NAMALWA (cell line): ENCODE measurements at regions not wholly inside any gene's neighbourhood (a gene's known extent, or its start where the extent isn't known, plus 50 kb on each side); places are given as distances from the start of the nearest gene placed in this dataset.
A peak's percentile ranks its signal among the peaks of the same experiment; 100 is the strongest.

Experiments used
- DNase-seq: peaks from one replicate; pipeline ENCODE4 v3.0.0-alpha.2; 2015; ENCODE audit warnings: low spot score

DNA sequence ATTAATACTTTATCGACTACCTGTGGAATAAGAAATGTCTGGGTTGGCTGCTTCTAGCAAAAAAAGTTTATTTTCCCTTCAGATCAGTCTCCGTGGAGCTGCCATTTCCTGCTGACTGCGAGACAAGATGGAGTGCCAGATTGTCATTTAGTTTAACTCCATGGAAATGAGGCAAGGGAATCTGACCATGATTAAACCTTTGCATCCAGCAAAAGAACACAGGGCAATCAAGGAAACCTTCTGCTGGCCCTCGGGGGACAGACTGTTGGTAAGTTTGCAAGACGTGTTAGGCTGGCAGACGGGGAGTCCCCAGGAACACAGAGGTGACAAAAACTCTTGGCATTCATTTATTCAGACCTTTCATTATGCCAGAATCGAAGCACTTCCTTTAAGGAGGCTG lies 52.2 kb upstream of the SPACA1 start:
- no peak for DNase-seq

DNA sequence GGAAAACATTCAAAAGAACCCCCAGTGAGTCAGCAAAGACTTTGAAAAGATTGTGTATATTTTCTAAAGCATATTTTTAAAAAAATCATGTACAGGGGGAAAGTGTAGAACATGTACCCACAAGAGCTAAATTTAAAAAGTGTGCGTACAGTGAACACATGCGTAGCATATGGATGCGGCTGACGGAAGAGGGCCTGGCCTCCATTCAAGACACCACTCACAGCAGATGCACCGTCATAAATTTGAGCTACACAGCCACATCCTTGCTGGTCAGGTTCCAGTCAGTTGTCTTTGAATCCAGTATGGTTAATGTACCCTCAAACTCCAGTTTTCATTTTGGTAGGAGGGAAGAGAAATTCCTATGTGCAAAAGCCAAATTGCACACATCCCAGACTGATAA lies 54.3 kb upstream of the SPACA1 start:
- no peak for DNase-seq

DNA sequence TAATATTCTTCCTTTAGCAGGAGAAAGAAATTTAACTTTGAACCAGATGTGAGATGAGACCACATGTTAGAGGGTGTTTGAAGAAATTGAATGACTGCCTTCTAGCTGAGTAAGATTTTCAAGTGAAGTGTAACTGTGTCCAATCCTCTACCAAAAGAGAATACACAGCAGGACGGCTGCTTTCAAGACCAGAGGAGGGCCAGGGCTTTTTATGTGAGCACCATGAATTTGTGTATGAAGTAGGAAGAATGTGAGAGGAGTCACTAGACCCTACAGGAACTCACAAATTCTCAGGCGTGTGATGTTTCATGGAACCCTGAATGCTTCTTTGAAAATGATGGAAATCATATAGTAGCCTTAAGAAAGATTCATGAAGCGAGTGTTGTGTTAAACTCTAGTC lies 56.8 kb upstream of the SPACA1 start:
- DNase-seq: no peak

DNA sequence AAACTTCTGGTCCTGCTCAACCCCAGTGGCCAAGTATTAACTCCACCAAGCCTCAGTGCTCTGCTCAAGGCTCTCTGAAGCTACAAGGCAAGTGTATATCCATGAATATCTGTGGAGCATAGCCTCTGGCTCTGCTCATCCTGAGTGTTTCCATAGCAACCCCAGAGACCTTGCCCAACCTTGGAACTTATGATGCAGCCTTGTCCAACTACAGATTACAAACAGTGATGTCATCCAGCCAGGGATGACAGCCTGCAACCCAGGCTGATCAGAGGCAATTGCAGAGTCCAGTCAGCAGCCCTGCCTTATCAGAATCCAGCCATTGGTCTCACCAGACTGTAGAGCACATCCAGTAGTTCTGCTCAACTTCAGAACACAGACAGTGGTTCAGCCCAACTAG lies 65.5 kb upstream of the SPACA1 start:
- no peak for DNase-seq

DNA sequence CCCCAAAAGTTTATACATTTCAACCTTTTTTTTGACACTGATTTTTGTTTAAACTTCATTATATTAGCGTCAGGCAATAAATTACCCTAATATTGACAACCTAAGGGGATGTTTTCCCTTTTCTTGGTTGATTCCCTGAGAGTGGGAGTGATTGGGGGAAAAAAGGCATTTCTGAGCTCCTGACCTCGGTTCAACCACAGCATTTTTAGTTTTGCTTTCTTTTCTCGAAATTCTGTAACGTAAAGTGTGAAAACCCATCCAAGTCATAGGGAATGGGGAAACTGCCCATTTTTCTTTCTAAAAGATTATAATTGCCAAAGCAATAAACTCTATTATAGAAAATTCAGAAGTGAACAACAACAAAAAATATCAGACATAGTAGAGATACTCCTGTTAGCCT lies 67.9 kb upstream of the SPACA1 start:
- DNase-seq: no peak

DNA sequence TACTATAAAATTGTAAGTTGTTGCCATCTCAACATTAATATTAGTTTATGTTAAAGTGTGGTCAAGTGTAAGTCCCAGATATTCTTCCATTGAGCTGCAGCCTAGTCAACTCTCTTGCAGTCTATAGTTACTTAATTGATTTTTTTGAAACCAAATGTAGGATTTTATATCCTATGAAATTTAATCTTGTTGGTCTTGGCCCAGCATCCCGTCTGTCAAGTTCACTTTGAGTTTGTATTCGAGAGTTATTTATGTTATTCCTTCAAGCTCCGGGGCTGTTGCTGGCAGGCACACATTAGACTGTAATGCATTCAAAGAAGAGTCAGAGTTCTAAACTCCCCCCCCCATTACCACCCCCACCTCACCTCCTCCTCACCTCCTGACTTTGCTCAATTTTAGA lies 71.0 kb upstream of the SPACA1 start:
- no peak for DNase-seq

DNA sequence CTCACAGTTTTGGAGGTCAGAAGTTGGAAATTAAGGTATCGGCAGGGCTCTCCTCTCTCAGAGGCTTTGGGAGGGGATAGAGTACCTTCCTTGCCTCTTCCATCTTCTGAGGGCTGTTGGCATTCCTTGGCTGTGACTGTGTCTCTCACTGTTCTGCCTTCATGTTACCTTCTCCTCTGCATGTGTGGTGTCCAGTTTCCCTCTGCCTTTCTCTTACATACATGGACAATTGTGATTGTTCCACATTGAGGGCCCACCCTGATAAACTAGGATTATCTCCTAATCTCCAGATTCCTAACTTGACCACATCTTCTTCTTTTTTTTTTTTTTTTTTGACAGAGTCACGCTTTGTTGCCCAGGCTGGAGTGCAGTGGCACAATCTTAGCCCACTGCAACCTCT lies 72.1 kb upstream of the SPACA1 start:
- DNase-seq: no peak

DNA sequence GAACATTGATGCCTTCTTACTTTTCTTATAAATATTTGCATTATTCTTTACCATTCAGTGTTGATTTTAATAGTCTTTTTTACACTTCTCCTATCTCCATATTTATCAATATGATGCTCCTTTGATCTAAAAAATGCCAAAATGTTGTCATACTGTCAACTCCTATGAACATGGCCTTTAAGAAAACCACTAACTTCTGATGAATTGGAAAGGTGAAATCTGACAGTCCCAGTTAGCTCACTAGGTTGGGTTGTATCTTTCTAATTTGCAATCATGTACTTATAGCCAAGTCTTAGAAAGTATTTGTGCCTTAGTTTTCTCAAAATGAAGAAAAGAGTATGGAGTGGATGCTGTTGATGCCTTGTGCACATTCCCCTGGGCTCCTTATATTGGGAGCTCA lies 75.4 kb upstream of the SPACA1 start:
- no peak for DNase-seq

DNA sequence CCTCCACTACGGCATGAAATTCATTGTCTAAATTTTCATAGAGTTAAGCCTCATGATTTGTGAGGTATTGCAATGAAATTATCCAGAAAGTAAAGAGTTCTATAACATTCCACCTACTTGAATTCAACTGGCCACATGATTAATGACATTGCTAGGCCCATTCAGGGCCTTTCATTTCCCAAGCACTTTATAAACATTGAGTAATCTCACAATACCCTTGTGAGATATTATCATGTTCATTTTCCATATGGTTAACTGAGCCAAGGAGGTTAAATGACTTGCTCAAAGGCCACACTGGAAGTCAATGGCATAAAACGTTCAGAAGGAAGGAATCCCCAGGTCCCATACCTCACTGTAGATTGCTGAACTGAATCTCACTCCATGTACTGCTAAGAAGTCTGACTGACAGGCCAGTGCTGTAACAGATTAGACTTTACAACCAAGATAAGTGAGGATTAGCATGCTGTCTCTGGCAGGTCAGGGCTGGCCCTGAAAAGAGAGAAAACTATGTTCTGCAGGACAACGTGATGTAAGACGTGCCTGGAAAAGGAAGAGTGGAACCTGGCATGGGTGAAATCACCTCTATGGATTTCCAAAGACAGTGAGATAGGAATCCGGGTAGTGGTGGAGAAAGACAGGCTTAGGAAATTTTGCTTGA lies 75.9 kb upstream of the SPACA1 start:
- no peak for DNase-seq

DNA sequence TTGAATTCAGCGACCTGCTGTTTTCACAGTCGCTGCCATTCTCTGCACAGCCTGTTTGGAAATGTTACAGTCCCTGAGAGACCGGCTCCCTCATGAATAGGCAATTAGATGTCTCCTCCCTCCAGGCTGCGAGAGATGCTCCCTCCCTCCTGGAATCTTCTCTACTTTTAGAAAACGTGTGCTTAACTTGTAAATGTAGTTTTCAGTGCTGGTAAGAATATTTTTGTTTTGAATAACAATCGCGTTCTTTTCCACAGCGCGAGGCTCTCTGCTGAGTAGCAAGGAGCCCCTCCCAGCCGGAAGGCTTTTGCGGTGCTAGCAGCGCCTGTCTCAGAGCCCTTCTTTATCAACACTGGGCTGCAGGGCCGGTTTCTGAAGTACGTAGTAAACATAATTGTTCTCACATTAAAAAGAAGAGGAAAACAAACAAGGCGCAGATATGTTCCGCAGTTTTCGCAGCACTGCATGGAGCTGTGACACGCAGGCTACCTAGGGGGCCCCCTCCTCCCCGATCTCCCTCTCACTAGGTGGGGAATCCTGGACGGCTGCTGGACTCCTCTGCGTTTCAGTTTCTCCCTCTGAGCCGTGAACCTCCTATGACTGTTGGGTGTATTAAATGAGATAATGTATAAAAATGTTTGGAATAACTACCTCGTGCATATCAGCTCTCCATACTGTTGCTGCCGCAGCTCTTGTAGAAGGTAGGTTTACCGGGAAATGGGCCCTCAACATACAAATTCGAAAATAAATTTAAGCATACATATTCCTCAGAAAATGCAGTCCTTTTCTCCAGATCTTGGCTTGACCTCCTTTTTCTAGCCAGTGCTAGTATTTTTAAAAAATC lies 79.0 kb upstream of the SPACA1 start:
- no peak for DNase-seq

DNA sequence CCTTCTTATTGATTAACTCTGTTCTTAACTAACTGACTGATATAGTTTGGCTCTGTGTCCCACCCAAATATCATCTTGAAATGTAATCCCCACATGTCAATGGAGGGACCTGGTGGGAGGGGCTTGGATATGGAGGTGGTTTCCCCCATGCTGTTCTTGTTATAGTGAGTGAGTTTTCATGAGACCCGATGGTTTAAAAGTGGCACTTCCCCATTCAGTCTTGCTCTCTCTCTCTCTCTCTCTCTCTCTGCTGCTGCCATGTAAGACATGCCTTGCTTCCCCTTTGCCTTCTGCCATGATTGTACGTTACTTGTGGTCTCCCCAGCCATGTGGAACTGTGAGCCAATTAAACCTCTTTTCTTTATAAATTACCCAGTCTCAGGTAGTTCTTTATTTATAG lies 81.8 kb upstream of the SPACA1 start:
- DNase-seq: peak; percentile 3

DNA sequence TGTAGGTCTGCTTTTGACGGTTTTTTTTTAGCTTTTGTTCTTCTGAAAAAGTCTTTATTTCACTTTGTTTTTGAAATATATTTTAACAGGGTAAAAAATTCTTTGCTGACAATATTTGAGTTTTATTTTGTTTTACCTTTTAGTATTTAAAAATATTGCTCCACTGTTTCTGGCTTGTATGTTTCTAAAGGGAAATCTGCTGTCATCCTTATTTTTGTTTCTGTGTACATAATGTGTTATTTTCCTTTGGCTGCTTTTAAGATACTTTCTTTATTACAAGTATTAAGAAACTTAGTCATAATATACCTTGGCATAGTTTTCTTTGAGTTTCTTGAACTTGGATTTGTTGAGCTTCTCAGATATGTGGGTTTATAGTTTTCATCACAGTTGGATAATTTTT lies 88.6 kb upstream of the SPACA1 start:
- DNase-seq: no peak

DNA sequence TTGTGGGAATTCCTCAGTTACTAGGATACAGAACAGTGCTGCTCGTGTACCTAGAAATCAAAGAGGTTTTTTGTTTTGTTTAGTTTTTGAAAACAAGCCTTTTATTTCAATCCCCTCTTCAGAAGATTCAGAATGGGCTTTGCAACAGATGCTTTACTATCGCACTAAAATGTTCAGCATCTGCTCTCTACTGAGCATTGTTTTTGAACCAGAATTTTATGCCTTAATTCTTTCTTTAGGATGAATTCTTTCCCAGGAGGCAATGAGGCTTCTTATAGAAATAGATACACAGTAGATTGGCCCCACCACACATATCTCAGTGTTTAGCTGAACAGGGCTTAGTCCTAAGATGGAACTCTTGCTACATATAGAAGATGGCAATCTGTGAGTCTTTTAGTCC lies 95.9 kb upstream of the SPACA1 start:
- no peak for DNase-seq

DNA sequence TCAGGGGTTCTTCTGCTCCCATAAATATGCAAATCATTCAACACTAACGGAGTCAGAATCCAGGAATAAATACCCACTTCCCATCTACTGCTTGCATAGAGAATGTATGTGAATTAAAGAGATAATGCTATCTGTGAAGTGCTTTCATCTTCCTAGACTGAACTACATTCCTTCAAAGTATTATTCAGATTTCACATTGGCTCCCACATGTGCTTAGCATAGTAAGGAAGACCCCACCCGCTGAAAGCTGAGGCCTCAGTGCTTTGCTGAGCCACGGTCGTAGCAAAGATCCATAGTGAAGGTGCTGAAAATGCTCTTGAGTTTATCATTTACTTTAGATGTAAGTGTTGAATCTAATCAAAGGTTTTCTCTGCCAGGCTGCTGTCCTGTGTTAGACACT lies 97.0 kb upstream of the SPACA1 start:
- no peak for DNase-seq

DNA sequence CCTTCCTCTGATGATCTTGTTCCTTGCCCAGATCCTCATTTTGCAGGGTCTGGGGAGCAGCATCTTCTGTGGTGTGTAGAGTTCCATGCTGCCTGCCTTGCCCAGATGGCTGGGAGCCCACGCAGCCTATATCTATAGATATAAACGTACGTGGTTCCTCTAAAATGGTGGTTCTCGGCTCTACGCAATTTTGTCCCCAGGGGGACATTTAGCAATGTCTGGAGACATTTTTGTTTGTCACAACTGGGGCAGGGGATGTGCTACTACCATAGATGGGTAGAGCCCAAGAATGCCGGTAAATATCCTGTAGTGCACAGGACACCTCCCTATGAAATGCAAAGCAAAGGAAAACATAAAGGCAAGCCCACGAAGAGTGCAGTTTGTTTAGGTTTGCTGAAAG lies 98.4 kb upstream of the SPACA1 start:
- no peak for DNase-seq

DNA sequence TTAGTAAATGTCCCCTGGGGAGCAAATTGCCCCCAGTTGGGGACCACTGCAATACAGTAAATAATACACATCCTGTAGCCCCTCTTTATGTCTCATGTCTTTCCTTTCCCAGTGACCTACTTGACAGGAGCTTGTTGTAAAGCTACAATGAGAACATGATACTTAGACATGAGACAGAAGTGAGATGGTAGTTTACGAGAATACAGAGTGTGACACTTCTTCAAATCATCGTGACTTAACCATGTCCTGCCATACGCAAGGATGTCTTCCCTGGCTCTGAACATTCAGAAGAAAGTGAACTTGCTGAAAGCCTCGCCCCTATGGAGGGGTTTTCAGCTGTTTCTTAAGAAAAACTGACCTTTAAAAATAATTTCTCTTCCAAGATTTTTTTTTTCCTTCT lies 101.0 kb upstream of the SPACA1 start:
- no peak for DNase-seq

DNA sequence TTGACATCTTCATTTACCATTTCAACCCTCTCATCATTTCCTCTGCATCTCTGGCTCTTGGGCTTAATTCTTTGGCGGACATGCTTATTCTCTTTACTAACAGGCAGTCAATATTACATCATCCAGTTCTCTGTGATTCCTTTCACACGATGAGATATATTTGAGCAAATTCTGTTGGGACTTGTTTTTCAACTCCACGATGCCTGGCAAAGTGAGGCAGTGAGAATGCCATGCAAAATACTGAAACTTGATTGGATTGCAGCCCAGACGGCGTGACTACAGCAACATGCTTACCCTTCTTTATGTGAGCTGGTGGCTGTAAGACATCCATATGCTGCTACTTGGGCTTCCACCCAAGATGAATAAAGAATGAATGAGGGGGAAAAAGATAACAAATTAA lies 101.7 kb upstream of the SPACA1 start:
- DNase-seq: no peak

DNA sequence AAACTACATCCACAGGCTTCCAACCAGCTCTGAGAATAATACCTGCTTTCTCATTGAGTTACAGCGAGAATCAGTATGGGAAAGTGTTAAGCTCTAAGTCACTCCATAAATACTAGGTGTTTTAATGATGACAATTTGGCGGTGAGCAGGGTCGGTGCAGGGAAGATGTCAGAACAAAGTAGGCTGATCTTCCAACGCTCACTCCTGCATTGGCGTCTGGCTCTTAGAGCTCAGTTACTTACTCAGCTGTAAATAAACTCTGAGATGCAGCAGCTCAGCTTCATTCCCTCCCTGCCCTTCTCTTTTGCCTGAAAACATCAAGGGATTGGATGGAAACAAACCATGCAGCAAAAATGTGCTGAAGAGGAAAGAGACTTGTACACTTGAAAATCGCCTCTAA lies 102.5 kb upstream of the SPACA1 start:
- DNase-seq: no peak

DNA sequence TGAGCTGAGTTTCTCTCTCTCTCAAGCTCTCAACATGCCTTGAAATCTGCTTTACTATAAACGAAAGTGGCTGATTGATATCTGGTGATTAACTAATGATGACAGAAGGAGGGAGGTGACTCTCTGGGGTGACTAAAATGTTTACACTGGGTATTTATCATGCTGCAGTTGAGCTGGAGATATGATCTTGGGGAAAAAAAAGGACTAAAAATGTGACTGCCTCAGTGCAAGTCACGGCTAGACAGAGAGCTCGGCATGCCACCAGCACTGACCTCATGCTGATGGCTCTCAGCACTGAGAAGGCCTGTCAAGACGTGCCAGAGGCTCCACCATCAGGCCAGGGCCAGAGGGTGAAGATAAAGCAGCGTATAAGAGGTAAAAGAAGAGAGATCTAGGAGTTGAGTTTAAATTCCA lies 103.1 kb upstream of the SPACA1 start:
- no peak for DNase-seq

DNA sequence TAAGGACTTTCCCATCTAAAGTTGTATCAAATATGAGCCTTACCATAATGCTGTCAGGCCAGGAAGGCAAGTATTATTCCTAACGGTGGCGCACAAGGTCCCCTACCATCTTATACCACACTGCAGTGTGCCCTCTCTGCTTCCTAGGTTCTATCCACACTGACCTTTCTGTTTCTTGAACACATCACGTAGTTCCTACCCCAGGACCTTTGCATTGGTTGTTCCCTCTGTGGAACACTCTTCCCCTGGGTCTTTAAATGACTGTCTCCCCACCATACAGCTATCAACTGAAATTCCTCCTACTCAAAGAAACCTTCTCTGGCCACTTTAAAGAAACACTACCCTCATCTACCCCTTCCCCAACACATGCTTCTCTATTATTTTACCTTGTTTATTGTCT lies 104.5 kb upstream of the SPACA1 start:
- no peak for DNase-seq

DNA sequence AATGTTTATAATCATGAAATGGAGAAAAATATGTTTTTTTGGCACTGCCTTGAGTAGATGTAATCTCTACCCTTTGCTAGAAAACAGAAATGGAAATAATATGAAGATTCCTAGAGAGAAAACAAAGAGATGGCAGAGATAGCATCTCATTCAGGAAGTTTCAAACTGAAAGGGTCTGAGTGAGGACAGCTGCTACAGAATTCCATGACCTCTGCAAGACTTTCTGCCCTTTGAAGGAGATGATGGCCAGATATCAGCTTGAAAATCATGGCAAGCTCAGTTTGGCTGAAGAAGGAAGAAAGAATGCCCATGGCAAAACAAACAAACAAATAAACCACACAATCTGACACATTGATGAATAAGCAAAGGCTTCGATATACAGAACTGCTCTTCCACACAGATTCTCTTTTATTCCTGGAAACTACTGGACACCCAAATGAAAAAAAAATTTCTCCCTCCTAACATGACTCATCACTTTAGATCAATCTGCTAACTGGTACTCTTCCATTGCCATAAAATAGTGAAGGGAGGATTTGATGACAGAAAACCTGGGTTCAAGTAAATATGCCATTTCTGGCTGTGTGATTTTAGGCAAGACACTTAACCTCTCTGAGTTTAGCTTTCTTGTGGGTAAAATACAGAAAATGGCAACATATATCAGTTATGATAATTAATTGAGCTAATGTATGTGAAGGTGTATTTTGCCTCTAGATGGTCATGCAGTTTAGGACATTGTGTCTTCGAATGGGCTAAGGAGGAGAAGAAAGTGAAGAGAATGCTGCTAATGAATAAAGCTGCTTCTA lies 105.9 kb upstream of the SPACA1 start:
- no peak for DNase-seq

DNA sequence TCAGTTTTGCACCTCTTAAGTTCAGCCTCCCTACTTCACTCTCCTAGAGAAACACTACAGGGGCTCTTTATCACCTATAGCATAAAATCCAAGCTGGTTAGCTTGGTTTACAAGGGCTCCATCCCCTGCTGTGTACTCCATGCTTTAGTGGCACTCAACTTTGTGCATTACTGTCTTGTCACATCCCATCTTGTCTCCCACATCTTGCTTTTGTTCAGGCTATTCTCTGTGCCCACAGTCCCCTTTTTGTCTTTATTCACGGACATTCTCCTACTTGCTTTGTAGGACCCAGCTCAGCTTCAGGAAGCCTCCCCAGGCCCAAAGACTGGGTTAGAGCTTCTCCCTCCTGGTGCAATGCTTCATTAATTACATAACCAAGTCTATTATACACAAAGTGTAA lies 107.9 kb upstream of the SPACA1 start:
- no peak for DNase-seq

DNA sequence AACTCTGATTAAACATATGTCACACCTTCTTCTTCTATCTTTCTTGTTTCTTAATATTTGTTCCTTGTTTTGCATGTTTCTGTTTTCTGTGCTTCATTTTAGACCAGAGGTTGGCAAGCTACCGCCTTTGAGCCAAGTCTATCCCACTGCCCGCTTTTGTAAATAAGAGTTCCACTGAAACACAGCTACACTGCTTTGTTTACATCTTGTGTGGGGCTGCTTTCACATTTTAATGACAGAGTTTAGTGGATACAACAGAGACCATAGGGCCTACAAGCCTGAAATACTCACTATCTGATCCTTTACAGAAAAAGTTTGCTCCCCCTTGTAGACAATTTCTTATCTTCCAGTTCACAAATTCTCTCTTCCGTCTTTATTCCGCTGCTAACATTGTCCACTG lies 109.4 kb upstream of the SPACA1 start:
- DNase-seq: no peak
